Neural crest cell (in vitro differentiated cells): ENCODE measurements at regions not wholly inside any gene's neighbourhood (a gene's known extent, or its start where the extent isn't known, plus 50 kb on each side); places are given as distances from the start of the nearest gene placed in this dataset.

Experiments used
- DNase-seq: peaks from one replicate; pipeline ENCODE4 v3.0.0; 2021; ENCODE audit warnings: low read depth, mixed read lengths, low spot score
- H3K27ac Mint-ChIP-seq: one replicate; pipeline ENCODE4 v1.8.0; 2021; ENCODE audit warnings: mild to moderate bottlenecking, mixed read lengths; ENCODE audit not compliant: unreplicated experiment
- H3K27me3 Mint-ChIP-seq: 2 replicates; pipeline ENCODE4 v1.8.0; 2021; ENCODE audit warnings: low read depth, mild to moderate bottlenecking, mixed read lengths
- H3K36me3 Mint-ChIP-seq: 2 replicates; pipeline ENCODE4 v1.8.0; 2021; ENCODE audit warnings: low read depth, mild to moderate bottlenecking, mixed read lengths
- H3K4me1 Mint-ChIP-seq: 2 replicates; pipeline ENCODE4 v1.8.0; 2021; ENCODE audit warnings: mixed read lengths
- H3K4me3 Mint-ChIP-seq: one replicate; pipeline ENCODE4 v1.8.0; 2021; ENCODE audit warnings: mild to moderate bottlenecking, mixed read lengths
- H3K9me3 Mint-ChIP-seq: 2 replicates; pipeline ENCODE4 v1.8.0; 2021; ENCODE audit warnings: mixed read lengths
- CTCF ChIP-seq: fragments of 200-600 bp; sonication (generic); conservative IDR thresholded peaks from 2 replicates; pipeline ENCODE4 v1.5.0; 2021; ENCODE audit warnings: antibody characterized with exemption, mild to moderate bottlenecking

- no peak for TF ChIP-seq CTCF
- Mint-ChIP-seq H3K9me3 (peaks cover 10% of the 10 kb centered on the region), H3K4me1 (no peaks in the 10 kb centered on the region), H3K27ac (no peak overlapping the region), H3K27me3 (no peaks in the 10 kb centered on the region), H3K36me3 (peaks cover 5% of the 10 kb centered on the region), H3K4me3 (no peak overlapping the region)
- no peak for DNase-seq
Measured at GRCh38 chr4:81546777-81547176, 75.1 kb upstream of the RASGEF1B start.

GRCh38 chr4:81541161-81541945, 69.6 kb upstream of the RASGEF1B start:
- Mint-ChIP-seq H3K4me1 (no peaks in the 10 kb centered on the region), H3K27me3 (no peaks in the 10 kb centered on the region), H3K4me3 (no peak overlapping the region), H3K27ac (no peak overlapping the region), H3K36me3 (peaks cover 5% of the 10 kb centered on the region), H3K9me3 (peaks cover 10% of the 10 kb centered on the region)
- no peak for DNase-seq
- no peak for TF ChIP-seq CTCF

GRCh38 chr4:81538716-81539427, 67.2 kb upstream of the RASGEF1B start:
- no peak for DNase-seq
- peaks cover 10% of the 10 kb centered on the region for H3K9me3 Mint-ChIP-seq
- H3K27me3 Mint-ChIP-seq = no peaks in the 10 kb centered on the region
- H3K36me3 Mint-ChIP-seq = peaks cover 5% of the 10 kb centered on the region
- H3K4me1 Mint-ChIP-seq = no peaks in the 10 kb centered on the region
- H3K27ac Mint-ChIP-seq = no peak overlapping the region
- no peak overlapping the region for H3K4me3 Mint-ChIP-seq
- TF ChIP-seq CTCF = no peak

- no peak for TF ChIP-seq CTCF
- DNase-seq = no peak
- Mint-ChIP-seq H3K36me3 (no peaks in the 10 kb centered on the region), H3K4me1 (peaks cover 2% of the 10 kb centered on the region), H3K9me3 (no peaks in the 10 kb centered on the region), H3K4me3 (no peak overlapping the region), H3K27ac (no peak overlapping the region), H3K27me3 (peaks cover 5% of the 10 kb centered on the region)
Measured at GRCh38 chr4:81531410-81531809, 59.7 kb upstream of the RASGEF1B start.

- Mint-ChIP-seq H3K4me1 (peaks cover 14% of the 10 kb centered on the region), H3K4me3 (no peak overlapping the region), H3K36me3 (no peaks in the 10 kb centered on the region), H3K27ac (no peak overlapping the region), H3K9me3 (no peaks in the 10 kb centered on the region), H3K27me3 (peaks cover 5% of the 10 kb centered on the region)
- no peak for DNase-seq
- TF ChIP-seq CTCF = no peak
Measured at GRCh38 chr4:81528979-81529378, 57.3 kb upstream of the RASGEF1B start.
